Testis (tissue), 2 donors: ENCODE measurements at regions not wholly inside any gene's neighbourhood (a gene's known extent, or its start where the extent isn't known, plus 50 kb on each side); places are given as distances from the start of the nearest gene placed in this dataset.

Experiments
- CTCF ChIP-seq, 3 experiments: fragments of 450-650 bp in 2 of 3; fragments of 200-600 bp in 1 of 3; sonication (generic) in 1 of 3; IDR thresholded peaks; one replicate each; pipeline ENCODE4 v1.5.1; 2016 to 2019; ENCODE audit warnings: antibody characterized with exemption in 3 of 3, mild to moderate bottlenecking in 2 of 3, moderate library complexity in 1 of 3
- POLR2A ChIP-seq: fragments of 450-650 bp; IDR thresholded peaks from one replicate; pipeline ENCODE4 v1.6.1; 2017; ENCODE audit warnings: antibody characterized with exemption, mild to moderate bottlenecking, moderate library complexity

- TF ChIP-seq CTCF (IDR thresholded peaks at IDR 0.05) (no peak), POLR2A (no peak)
These were observed 1012.7 kb upstream of the SEL1L start for GRCh38 chr14:82546401-82546800.
